IMR-90 (cell line): ENCODE measurements at regions not wholly inside any gene's neighbourhood (a gene's known extent, or its start where the extent isn't known, plus 50 kb on each side); places are given as distances from the start of the nearest gene placed in this dataset.

Source experiments
- CHD1 ChIP-seq: IDR thresholded peaks from 2 replicates; pipeline ENCODE4 v1.6.1; 2012; ENCODE audit warnings: low read depth, low read length, improper control_type of control experiment
- MAFK ChIP-seq: IDR thresholded peaks from 2 replicates; pipeline ENCODE4 v1.6.1; 2012; ENCODE audit warnings: low read depth, low read length, improper control_type of control experiment

- TF ChIP-seq MAFK (no peak), CHD1 (no peak)
Observed at GRCh38 chr2:120822933-120823332, 87.3 kb downstream of the GLI2 start.
